EL (cell line): ENCODE measurements at regions not wholly inside any gene's neighbourhood (a gene's known extent, or its start where the extent isn't known, plus 50 kb on each side); places are given as distances from the start of the nearest gene placed in this dataset.

Experiments used
- DNase-seq: peaks from one replicate; pipeline ENCODE4 v3.0.0-alpha.2; 2016

DNA sequence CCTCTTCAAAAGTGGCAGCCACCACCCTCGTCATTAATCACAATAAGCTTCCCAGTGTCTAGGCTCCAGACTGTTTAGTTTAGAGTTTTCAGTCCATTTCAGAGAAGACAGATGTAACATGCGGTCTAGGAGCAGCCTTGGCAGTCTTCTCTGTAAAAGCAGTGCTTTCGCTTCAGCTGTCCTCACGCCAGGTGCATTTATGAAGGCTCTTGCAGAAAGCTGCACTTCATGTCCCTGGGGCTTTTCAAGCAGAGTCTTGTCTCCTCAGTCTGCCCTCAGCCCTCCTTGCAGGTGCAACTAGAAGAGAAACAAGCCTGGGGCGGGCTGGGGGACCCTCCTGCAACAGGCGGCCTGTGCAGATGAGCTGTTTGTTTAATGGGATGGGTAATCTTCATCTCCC is 281.9 kb downstream of the DRD1 start:
- DNase-seq: no peak

DNA sequence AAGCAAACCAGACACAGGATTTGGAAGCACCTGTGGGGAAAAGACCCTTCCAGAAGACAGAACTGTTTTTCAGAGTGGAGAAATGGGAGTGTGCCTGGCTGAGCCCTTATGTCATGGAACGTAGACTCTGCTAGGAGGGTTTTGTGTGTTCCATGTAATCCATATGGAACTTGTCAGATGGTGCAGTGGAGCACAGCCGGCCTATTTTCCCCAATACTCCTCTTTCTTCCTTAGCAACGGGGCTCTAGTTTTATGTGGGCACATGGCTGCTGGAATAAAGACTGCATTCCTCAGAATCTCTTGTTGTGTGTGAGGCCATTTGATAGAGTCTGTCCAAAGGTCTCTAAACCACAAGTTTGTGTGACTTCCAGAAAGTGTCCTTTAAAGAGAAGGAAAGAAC is 284.0 kb downstream of the DRD1 start:
- DNase-seq: no peak

DNA sequence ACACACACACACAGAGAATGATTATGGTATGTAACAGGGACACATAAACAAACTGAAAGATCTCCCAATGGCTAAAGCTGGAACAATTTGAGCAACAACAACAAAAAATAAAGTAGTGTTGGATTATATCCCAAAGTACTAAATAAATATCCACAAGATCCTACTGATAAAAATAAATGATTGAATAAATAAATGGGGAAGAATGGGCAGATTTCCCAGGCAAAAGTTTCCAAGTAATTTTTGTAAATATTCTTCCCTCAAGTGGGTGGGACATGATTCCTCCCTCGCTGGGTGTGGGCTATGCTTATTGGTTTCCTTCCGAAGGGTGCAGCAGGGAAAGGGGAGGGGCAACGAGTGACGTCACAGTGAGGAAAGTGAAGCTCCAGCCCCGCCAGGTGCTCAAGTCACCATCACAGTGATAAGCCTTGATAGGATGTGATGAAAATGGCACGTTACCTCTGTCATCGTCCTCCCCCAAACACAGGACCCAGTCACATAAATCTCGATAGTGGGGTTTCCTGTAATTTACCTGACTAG is 295.3 kb downstream of the DRD1 start:
- DNase-seq: no peak

DNA sequence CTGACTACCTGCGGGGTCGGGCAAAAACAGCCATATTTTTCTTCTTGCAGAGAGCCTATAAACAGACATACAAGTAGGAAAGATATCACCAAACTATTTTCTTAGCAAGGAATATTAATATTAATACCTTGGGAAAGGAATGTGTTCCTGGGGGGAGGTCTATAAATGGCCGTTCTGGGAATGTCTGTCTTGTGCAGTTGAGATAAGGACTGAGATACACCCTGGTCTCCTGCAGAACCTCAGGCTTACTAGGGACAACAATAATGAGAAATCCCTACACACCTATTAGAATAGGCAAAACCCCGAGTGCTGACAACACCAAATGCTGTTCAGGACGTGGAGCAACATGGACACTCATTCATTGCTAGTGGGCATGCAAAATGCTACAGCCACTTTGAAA is 297.2 kb downstream of the DRD1 start:
- no peak for DNase-seq

DNA sequence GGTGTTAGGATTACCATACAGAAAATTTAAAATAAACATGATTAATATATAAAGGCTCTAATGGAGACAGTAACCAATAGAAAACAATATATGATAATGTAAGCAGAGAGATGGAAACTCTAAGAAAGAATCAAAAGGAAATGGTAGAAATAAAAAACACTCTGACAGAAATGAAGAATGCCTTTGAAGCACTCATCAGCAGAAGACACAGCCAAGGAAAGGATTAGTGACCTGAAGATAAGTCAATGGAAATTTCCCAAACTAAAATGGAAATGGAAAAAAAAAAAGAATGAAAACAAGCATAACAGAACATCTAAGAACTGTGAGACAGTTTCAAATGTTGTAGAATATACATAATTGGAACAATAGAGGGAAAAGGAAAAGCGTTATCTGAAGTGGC is 302.6 kb downstream of the DRD1 start:
- no peak for DNase-seq

DNA sequence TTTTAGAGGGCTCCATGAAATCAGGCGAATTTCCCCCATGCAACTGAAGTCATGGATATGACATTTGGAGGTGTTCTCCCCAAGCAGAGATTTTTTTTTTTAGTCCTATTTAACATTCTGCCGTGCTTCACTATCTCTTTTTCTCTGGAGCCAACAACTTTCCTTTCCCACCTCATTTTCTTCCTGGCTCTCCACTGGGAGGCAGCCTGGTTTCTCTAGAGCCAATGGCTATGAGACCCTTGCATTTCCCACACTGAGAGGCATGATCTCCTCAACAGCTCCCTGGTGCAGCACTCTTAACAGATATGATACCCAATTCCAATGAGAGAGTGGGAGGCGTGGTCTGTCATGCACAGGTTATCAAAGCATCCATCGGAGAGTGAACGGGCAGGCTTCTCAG is 310.8 kb downstream of the DRD1 start:
- no peak for DNase-seq

DNA sequence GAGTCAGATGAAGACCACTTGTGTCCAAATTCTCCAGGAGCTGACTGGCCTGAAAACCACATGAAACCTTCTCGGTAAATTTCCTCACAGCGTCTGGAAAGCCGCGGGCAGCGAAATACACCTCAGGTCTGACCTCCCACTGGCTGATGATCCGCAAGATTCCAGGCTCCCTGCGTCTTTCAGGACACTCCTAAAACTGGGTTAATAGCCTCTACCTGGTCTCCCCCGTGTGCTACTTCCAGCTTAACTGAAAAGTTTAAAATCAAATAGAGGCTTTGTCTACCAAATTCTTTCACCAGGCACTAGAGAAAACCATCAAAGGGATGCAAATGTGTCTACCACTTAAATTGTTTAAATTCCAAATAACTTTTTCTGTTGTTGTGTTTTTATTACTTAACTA is 312.6 kb downstream of the DRD1 start:
- no peak for DNase-seq

DNA sequence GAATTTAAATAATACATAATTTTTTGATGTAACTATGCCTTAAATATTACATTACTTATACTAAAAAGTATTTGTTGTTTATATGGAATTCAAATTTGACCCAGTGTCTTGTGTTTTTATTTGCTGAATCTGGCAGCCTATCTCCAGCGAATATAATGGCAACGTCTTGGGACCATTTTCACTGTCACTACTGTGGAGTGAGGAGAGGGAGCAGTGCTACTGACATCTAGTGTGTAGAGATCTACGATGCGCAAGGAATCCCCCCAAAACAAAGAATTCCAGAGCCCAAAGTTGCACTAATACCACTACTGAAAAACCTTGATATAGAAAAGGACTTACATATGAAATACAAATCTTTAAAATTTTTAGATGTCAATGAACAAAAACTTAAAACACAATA is 314.4 kb downstream of the DRD1 start:
- DNase-seq: no peak

DNA sequence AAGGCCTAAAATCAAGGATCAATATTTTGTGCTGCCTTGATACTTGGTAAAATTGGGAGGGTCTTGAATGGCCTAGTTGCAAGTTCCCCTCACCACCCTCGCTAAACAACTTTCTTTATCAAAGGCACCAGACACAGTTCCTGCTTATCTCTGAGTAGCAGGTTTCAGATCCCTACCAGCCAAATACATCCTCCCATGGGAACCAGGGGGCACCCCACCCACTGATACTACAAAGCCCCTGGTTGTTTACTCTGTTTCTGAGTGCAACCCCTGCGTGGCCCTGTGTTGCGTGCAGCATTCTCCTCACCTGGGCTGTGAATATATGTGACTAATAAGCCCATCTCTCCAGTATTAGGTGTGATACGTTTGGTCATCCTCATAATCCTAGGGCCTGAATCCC is 314.9 kb downstream of the DRD1 start:
- DNase-seq: no peak

DNA sequence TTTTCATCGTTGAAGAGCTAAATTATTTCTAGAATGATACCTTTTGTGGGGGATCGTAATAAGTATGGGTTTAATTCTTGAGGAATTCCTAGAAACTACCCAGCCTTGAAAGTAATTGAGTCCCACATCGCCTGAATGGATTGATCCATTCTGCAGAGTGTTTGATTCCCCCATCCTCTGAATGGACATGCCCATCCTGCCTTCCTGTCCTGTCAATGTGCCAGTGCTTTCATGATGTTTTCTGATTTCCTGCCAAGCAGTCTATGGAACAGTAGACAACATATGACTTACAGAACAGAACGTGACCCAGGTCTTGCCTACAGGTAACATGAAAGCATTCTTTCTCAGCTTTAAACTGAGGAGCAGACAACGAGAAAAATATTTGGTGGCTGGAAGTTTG is 319.2 kb downstream of the DRD1 start:
- no peak for DNase-seq

DNA sequence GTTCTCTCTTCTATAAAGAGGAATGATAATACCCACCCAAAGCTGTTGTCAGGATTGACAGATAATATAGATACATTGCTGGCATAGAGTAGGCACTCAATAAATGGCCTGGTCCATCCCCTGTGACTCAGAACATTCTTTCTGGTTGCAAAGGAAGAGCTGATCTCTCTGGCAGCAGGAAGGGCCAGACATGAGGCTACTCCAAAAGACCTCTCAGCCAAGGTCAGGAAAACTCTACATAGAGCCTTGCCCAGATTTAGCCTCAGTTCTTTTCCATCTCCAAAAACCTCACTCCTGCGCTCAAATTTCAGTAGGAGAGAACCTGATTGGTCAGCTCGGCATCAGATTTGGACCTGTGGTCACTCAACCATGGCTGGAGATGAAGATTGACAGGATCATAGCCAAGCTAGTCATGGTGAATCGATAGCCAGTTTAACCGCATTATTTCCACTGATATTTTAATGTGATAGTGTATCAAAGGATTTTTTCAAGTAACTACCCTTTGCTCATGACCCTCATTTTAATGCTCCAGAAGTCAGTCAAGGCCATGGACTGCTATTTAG is 319.6 kb downstream of the DRD1 start:
- peak; percentile 18 for DNase-seq

DNA sequence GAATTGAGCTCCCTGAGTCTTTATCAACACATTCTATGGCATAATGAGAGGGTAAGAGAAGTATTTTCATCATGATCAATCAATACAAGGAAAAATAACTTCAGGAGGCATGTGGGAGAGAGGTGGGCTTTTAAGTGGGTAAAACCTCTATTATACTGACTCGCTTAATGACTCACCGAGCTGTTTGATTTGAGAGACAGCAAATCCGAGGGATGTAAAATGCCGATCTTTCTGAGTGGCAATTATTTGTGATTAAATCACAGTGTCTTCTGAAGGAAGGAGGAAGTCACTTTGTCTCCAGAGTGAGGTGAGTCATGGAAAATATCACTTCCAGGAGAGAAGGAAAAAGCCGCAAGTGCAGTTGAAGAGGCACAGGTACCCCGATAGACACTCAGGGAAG is 320.4 kb downstream of the DRD1 start:
- DNase-seq: no peak

DNA sequence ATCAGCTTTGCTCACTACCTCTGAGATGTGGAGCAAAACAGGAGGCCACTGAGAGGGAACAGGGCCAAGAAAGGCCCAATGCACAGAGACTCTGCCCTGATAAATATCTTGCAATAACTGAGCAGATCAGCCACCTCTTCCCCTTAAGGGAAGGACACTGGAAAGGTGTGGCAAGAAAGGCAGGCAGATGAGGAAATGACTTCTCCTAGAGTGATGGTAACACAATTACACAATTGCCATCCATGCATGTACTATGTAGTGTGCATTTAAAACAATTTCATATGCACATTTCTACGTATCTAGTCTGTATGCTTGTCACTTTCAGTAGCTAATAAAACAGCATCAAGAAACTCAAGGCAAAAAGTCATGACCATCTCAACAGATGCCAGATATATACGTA is 322.5 kb downstream of the DRD1 start:
- no peak for DNase-seq

DNA sequence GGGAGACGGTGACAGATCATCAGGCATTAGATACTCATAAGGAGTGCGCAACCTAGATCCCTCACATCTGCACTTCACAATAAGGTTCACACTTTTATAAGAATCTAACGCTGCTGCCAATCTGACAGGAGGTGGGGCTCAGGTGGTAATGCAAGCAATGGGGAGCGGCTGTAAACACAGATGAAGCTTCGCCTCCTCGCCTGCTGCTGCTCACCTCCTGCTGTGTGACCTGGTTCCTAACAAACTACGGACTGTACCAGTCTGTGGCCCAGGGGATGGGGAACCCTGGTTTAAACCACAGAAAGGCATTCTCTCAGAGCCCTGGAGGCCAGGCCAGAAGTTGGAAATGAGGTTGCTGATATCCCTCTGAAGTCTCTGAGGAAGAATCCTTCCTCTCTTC is 323.6 kb downstream of the DRD1 start:
- DNase-seq: no peak

DNA sequence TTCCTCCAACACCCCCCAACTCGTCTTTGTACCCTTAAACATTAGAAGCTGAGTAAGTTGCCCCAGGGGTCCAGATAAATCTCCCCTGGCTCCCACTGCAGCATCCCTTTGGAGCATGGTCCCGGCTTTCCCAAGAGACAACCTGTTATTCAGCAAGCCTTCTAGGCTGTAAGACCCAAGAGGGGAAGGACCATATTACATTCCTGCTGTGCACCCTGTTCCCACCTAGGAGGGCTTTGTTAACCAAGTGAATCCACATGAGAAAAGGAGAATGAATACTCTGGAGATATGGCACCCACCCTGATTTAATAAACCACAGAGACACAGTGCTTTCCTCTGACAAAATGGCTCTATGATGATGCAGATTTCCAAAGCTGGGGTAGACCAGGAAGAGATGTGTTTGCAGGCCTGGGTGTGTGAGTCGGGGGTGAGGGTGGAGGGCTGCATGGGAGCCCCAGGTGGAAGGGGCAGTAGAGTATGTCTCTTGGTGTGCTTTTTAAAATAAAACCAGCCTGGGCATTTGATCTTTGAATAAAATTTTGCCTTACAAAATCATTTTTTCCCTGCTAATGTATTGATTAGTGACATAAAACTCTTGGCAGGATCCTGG is 325.2 kb downstream of the DRD1 start:
- no peak for DNase-seq

DNA sequence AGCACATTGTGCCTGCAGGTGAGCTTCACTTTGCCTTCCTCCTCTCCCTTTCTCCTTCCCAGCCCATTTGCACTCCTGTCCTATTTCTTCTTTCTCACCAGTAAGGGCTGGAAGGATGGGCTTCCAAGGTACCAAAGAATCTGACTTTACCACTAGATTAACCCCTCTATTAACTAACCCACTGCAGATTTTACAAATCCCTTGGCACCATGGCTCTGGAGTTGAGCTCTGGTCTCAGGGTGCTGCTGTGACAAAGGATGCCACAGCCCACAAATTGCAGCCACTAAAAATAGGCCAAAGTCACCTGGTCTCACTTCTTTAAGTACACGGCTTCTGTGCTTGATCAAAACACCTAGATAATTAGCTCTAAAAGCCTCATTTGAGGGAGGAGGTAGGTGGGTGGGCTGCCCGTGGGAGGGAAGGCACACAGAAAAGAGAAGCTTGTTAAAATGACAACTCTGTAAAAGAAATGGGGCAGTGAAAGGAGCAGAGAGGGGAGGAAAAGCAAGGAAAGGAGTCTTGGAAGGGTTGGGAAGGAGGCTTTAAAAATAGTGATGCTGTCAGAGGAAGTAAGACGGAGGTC is 327.4 kb downstream of the DRD1 start:
- DNase-seq: no peak

DNA sequence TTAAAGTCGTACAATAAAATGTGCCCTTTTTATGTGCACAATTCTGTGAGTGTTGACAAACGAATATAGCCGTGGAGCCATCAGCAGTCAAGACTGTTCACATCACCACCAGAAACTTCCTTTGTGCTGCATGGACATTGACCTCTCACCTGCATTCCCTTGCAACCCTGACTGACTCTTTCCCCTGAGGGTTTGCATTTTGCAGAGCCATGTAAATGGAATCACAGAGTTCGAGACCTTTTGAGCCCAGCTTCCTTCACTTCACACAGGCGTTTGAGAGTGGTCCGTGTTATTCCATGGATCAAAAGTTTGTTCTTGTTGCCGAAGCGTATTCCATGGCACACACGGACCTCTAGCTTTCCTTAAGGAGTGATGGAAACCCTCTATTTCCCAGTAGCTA is 328.2 kb downstream of the DRD1 start:
- no peak for DNase-seq

DNA sequence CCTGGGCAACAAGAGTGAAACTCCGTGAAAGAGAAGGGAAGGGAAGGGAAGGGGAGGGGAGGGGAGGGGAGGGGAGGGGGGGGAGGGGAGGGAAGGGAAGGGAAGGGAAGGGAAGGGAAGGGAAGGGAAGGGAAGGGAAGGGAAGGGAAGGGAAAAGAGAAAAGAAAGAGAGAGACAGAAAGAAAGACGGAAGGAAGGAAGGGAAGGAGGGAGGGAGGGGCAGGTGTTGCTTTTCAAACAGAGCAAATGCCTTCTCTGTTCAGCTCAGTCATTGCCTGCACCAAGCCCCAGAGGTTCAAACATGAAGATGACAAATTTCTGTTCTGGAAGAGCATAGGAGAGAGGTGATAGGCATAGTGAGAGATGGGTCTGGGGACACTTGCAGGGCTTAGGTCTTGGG is 330.0 kb downstream of the DRD1 start:
- no peak for DNase-seq

DNA sequence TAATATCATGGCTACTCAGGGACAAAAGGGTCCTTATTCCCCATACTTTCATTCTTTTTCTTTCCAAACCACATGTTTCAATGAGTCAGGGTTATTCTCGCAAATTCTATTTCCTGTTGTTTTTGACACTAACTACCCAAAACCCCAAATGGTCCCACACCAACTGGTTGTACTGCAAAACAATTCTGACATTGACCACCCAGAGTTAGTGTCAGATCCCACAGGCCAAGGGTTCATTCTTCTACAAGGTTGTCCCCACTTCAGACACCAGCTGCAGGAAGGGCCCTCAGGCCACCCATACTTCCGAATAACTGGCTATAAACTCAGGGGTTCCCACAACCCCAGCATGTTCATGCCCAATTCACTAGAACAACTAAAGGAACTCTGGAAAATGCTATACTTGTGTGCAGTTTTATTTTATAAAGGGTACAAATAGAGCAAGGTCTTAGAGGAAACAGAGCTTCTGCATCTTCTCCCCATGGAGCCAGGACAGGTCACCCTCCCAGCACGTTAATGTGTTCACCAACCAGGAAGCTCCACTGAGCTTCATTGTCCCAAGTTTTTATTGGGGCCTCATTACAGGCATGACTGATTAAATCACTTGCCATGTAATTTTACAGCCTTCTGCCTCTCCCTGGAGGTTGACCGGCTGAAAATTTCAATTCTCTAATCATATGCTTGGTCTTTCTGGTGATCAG is 334.8 kb downstream of the DRD1 start:
- DNase-seq: no peak

DNA sequence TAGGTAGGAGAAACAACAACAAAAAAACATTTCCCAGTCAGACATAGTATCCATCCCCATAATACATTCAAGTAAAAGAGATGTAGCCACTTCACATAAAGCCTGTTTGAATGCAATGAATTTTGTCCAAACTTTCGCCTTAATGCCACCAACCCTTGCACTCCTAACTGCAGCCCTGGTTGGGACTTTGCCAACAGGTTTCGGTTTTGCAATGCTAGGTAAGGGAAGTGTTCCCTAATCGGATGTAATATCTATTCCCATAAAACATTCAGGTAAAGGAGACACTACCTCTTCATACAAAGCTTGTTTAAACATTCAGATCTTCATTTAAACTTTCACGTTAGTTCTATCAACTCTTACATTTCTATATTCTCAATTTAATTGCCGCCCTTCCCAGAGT is 336.1 kb downstream of the DRD1 start:
- no peak for DNase-seq

DNA sequence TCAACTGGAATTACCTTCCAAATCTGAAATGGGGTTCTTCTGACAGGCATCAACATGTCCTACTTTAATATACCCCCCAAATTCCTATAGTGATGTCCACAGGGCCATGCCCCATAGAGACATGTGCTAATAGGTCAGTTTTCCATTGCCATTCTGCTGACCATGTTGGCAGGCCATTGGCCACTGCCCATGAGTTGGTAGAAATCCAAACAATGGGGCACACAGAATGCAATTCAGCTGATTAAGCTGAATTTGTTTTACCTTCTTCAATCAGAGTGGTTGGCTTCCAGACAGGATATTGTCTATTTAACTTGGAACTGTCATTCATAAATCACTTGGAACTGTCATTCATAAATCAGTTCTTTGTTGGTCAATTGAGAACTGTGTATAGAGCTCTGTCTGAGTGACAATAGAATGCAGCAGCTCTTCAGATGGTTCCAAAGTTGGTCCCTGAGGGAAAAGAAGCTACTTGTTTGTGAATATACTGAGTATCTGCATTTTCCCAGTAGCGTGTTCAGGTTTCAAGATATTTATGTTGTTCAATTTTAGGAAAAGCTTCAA is 336.9 kb downstream of the DRD1 start:
- DNase-seq: no peak

DNA sequence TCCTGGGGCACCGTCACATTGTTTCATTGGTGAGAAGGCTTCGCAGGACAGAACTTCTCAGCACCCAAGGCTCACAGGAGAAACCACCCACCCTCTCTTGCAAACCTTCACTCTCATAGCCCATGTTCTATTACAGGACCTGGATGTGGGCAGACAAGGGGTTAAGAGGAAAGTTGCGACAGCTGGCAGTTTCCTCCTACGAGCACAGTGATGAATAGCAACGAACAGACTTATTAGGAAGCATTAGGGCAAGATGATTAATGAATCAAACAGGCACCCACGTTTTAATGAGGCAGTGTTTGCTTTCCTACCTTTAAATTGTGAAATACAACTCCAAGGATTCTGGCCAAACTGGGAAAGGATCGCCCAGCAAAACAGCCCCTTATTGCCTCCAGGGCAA is 339.3 kb downstream of the DRD1 start:
- no peak for DNase-seq

DNA sequence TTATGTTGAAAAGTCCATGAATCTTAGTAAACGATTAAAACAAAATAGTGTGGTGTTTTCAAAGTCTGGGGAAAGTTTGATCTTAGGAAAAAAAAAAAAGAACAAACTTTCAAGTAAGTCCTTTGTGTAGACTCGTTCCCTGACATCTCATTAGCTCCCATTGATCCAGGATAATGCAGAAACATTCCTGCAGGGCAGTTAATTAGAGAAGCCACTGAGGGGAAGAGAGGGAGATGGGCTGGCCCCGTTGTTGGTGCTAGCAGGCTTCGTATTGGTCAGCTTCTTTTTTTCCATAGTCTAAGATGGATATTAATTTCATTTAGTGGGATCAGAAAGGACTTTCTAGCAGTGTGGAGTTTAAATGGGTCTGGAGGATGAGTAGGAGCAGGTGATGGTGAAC is 340.2 kb downstream of the DRD1 start:
- no peak for DNase-seq

DNA sequence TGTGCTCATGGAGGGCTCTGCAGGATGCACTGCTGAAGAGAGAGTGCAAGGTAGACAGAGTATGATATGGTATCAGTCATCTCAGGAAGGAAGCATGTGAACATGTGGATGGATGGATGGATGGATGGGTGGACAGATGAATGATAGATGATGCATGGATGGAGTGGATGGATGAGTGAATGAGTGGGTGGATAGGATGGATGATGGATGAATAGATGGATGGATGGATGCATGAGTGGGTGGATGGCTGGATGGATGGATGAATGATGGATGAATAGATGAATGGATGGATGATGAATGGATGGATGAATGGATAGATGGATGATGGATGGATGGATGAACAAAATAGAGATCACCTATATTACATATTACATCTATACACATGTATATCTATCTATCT is 341.3 kb downstream of the DRD1 start:
- DNase-seq: no peak
